SH-SY5Y (cell line): ENCODE measurements at regions not wholly inside any gene's neighbourhood (a gene's known extent, or its start where the extent isn't known, plus 50 kb on each side); places are given as distances from the start of the nearest gene placed in this dataset.

Experiments used
- GATA2 ChIP-seq: IDR thresholded peaks from 2 replicates; pipeline ENCODE4 v1.6.1; 2011; ENCODE audit warnings: mild to moderate bottlenecking, low read depth, low read length
- GATA3 ChIP-seq: IDR thresholded peaks from 2 replicates; pipeline ENCODE4 v1.6.1; 2011; ENCODE audit warnings: low read depth, mild to moderate bottlenecking, low read length, moderate library complexity

- TF ChIP-seq GATA2: no peak
- TF ChIP-seq GATA3: no peak
Observed at GRCh38 chr5:8399471-8399870, 530.5 kb downstream of the MTRR start.
